HG03520 (cell line): ENCODE measurements at regions not wholly inside any gene's neighbourhood (a gene's known extent, or its start where the extent isn't known, plus 50 kb on each side); places are given as distances from the start of the nearest gene placed in this dataset.

Source experiments
- ATAC-seq: cut with Tn5 transposase; IDR thresholded peaks from one replicate; pipeline ENCODE4 v1.9.1; 2021; ENCODE audit warnings: mild to moderate bottlenecking, moderate library complexity; ENCODE audit not compliant: unreplicated experiment

DNA sequence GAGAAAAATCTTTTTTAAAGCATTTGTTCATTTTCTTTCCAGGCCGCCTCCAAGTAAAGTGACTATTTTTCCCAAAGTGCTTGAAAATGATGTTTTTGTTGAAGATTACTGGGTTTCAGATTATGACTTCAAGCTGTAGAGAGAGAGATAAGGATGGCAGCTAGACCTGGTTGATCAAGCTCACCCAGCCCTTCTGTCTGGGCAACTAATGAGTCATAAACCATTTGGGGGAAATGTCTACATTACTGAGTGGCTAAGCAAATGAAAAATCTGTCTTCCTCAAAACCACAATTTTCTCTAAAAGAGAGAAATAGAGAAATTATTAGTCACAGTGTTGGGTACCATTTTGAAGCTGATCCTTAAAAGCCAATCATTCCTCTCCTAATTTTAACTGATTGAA is 355.4 kb upstream of the CPEB2 start:
- no peak for ATAC-seq

DNA sequence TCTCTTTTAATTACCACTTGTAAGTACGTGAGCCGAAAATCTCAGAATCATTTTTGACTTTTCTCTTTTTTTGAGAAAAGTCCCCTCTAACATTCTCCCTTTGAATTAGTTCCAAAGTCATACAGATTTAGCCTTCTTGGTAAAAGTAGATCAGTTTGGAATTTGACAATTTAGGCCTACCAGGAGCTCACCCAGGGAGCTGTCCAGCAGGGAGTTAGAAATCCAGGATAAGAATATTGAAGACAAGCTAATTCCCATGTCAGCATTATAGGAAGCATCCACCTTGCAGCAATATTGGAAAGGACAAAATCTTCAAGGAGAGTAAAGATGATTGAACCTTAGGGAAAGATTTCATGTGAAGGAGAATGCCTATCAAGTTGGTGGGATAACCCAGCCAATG is 352.2 kb upstream of the CPEB2 start:
- no peak for ATAC-seq

DNA sequence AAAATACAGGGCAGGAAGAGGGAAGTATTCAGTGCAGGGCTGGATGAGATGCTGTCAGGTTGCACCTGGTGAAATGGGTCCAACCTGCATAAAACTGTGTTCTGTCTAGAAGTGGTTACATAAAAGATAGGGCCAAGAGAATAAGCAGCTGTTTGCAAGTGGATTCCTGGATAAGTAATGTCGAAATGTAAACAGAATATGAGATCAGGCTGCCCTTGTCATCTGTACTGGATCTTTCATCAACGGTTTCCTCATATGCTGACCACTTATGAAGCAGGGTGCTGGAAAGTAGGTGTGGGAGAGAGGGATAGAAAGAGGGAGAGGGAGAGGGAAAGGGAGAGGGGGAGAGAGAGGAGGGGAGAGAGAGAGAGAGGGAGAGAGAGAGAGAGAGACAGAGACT is 349.8 kb upstream of the CPEB2 start:
- ATAC-seq = no peak

DNA sequence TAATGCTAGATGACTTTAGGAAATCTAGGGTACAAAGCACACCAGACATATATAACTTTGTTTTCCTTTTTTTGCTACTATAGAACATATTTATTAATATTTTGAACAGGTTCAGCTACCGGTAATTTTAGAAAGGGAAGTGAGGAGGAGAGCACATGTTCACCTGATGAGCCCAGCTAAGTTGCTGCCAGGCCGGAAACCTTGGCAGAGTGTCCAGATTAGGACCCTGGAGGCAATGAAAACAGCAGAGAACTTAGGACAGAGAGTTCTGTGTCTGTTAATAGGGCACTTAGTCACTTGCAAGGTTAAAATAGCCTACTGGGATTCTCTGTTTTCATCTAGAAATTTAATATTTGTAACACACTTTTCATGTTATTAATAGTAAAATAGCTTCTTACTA is 348.9 kb upstream of the CPEB2 start:
- no peak for ATAC-seq

DNA sequence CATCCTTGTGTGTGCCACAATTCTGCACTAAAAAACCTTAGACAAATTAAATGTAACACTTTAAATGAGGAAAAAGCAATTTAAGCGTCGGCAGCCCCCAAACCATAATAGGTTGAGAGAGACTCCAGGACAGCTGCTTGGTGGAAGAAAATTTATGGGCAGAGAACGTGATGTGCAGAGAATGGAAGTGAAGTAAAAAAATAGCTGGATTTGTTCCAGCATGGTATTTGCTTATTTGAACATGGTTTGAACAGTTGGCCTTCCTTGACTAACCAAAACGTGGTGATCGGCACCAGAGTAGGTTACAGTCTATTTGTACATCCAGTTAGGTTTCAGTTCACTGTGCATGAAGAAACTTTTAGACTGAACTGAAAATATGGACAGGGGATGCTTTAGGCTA is 343.0 kb upstream of the CPEB2 start:
- no peak for ATAC-seq

DNA sequence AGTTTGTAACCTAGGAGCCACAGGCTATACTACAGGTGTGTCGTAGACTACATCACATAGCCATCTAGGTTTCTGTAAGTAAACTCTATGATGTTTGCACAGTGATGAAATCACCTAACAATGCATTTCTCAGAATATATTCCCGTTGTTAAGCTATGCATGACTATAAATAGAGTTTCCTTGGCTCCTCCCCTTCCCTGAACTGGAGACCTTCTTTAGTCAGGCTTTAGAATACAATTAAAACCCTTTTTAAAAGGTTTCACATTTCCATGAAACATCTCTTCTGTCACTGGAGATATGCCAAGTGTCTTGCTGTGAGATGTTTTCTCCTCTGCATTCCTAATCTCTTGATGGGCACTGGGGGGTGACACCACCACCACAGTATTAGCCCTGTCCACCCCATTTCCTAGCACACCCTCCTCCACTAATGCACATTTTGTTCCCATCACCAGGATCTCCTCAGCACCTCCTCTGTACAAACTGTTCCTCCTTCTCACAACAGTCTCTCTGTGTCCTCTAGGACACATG is 334.6 kb upstream of the CPEB2 start:
- no peak for ATAC-seq

DNA sequence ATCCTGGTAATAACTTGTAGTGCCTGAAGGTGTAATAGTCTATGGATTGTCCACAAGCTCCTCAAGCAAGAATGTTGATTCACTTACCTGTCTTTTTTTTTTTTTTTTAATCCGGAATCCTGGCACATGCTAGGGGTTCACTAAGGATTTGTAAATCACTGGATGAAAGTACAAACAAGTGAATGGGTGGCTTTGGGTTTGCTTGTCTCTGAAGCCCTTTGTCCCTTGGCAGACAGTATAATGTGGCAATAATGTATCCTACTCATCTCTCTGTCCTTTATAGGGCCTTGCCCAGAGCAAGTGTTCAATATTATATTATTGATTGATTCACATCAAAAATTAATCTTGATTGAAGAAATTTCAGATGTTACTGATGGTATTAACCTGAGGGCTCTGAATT is 334.0 kb upstream of the CPEB2 start:
- no peak for ATAC-seq

DNA sequence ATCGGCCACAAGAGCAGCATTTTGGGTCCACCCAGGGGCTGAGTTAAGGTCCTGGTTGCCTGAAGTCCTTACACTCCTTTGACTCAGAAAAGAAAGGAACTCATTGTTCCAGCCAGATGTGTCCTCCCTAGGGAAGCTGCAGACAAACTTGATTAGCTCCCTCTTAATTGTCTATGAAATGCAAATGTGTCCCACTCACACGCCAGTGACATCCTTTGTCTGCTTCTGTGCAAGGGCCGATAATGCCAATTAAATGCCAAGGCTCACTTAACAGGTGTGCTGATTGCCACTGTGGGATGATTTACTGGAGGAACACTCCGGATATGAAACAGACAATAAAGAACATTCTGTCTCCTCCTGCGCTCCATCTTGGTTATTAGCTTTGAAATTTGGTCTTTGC is 332.9 kb upstream of the CPEB2 start:
- no peak for ATAC-seq

DNA sequence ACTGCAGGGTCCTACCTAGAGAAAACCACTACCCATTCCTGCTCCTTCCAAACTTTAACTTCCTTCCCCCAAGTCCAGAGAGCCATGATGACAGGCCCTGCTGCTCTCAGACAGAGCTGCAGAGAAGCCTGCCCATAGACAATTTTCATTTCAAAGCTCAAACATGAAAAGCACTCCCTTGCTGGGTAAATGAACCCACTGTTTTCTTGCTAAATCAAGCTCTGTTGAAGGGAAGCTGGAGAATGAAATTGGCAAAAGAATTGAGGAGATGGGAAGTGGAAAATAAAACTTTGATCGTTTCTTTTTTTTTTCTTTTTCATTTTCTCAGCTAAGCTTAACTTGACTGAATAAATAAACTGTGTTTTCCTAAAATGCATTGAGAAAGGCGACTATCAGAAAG is 331.1 kb upstream of the CPEB2 start:
- ATAC-seq = no peak

DNA sequence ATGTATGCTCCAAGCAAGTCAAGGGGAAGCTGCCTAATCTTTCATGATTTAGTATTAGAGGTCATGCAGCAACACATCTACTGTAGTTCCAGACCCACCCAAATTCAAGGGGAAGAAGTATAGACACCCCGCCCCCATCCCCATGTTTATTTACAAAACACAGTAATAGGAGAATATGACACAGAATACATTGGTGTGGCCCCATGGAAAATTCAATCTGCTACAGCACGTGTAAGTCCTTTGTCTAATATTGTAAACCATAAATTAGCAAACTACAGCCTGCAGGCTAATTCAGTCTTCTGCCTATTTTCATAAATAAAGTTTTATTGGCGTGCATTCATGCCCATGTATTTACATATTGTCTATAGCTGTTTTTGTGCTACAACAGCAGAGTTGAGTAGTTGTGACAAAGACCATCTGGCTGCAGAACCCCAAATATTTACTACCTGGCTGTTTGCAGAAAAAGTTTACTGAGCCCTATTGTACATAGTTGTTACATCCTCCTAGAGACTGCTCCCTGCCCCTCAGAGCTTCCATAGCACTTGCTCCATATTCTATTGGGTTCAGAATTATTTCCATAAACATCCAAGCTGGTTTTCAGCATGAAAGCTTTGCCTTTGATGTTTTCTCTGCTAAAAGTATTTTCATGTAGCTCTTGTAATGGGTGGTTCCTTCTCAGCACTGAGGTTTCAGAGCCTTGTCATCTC is 326.8 kb upstream of the CPEB2 start:
- ATAC-seq = no peak

DNA sequence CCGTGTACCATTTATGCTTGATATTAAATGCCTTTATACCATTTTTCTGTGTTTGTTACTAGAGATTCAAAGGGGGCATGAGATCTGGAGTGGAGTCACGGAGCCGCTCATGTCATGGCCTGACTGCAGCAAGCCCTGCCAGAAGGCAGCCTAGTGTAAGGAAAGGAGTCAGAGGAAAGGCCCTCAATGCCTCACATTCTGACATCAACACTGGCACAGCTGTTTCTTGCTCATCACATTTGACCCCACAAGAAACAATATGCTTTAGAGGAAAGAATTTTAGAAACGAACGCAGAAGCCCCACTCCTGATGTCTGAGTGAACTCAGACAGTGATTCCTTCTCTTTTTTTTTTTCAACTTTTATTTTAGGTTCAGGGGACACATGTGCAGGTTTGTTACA is 322.4 kb upstream of the CPEB2 start:
- ATAC-seq = no peak

DNA sequence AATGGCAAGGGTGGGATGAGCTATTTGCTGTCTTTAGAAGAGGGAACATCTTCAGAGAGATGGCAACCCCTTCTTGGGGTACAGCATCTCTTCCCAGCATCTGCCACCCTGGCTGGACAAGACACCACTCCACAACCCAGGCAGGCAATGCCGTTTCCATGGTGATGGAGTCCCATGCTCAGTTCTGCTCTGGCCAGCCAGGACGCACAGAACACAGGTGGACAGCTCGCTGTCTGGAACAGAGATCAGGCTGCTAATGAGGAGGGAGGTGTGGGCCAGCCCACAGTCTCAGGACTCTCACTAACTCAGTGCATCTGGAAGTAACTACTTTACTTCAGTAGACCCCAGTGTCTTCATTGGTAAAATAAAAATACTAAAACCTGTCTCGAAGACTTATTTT is 321.0 kb upstream of the CPEB2 start:
- ATAC-seq = no peak

DNA sequence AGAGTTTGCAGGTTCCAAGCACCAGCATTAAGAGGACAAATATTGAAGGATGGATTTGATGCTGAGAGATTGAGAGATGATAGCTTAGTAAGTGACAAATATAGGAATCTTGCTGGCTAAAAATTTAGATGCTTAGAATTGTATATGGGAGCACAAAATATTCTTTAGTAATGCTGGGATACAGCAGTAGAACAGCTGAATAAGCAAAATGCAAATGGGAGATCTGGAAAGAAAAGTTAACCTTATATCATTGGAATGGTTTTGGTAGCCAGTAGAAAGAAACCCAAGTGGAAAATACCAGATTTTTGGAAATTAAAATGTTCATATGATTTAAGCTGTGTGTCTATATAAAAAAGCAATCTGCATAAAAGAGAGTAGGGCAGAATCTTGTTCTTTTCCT is 308.6 kb upstream of the CPEB2 start:
- ATAC-seq = no peak

DNA sequence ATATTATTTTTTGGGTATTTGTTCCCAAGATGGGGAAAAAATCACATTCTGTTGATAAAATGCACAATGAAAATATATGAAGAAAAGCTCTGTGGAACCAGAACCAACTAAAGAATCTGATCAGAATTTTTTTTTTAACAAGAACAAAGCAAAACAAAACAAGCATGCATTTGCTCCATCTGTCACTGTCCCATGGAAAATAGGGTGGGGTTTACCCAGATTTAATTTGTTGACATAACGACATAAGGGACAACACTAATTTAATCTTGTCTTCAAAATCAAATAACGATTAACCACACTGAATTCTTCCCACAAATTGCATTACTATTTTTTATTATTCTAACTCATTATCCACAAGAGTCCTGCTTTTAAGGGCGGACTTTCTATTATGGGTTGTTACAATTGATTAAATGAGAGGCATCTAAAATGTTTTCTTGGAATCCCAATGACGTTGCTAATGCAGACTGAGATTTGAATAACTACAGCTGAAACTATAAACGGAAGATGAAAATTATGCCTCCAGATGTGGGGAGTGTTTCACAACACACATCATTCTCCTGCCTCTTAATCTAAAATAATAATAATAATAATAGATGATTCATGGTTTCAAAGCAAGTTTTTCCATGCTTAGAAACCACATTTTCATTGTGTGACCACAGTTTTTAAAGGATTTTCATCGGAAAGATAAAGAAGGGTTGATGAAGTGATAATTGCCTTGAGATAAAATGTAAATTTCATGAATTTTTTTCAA is 307.0 kb upstream of the CPEB2 start:
- no peak for ATAC-seq

DNA sequence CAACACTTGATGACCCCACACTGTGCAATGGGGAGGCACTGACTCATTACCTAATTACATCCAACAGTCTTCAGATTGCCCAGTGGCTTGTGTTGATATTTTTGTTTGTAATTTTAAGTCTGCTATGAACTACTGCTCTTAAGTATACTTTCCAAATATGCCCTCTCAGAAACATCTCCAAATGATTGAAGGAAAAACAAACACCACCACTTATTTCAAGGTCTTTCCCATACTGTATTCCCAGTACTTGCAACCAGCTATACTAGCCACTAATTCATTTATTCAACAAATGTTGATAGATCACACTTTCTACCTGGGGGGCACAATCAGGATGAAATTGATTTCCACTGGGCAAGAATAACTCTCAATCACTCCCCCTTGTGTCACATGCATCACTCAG is 302.2 kb upstream of the CPEB2 start:
- no peak for ATAC-seq

DNA sequence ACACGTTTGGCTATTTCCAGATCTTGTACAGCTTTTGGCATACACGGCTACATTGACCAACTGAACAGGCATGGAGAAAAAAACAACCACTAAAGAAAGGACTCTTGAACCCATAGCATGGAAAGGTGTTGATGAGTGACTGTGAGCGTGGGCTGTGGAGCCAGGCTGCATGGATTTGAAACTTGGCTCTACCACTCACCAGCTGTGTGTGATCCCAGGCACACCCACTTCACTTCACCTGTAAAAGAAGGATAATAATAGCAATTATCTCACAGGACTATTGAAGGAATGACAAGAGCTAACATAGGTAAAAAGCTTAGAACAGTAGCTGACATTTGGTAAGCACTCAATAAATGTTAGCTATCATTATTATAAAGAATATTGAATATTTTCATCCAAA is 301.7 kb upstream of the CPEB2 start:
- ATAC-seq = no peak

DNA sequence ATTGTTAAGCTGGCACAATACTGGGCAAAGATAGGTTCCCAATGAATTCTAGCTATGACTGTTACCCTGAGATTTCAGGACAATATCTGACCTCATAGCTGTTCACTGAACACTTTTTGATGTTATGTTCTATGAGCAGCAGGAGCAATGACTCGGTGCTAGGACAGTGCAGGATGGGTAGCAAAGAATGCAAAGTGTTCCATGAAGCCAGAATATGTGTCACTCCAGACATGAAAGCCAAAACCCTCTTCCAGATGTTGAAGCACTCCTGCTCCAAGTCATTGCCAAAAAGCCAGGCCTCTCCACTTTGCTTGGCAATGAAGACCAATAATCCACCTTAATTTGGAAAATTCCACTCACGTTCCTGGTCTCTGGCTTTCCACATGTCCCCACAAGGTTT is 300.9 kb upstream of the CPEB2 start:
- ATAC-seq = no peak

DNA sequence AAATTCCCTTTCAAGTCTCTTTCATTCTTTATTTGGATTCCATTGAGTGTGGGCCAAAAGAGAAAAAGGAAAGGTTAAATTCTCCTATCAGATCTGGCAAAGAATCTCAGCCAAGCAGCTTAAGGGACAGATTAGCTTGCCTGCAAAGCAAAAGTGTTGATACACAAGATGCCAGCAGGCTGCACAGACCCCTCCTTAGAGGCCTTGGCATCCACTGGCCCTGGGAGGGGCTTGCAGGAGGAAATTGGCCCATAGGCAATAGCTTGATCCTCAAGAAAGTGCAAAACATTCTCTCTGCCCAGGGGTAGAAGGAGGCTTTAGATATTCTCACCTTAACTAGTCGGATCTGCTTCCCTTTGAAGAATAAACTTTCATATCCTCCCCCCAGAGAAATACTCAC is 300.4 kb upstream of the CPEB2 start:
- no peak for ATAC-seq

DNA sequence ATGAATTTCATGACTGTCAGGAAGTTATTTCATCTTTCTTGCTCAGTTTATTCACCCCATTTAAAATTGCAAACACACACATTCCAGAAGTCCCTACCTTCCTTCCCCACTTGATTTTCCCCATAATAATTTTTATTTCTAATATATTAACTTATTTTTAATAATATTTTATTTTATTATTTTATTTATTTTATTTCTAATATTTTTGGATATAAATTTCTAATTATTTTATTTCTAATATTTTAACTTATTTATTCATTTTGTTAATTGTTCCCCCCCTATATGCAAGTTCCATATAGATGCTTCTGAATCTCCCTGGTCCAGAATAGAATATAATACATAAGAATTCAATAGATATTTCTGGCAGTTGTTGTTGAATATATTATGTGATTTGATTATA is 293.7 kb upstream of the CPEB2 start:
- ATAC-seq = no peak

DNA sequence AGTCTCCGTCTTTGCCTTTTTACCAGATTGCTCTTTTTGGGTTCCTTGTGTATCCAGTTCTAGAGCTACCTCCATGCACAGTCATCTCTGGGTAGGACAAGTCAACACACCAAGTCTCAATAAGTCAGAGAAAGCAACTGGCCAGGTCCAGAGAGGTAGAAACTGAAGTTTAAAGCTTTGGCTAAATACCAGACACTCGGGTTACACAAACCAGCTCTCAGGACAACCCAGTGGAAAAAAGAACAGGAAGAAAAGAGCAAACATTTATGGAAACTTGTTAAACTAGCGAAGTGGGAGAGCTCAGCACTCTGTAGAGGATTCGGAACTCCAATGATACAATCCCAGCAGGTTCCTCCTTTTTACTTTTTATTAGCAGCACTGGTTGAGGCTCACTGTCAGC is 291.0 kb upstream of the CPEB2 start:
- no peak for ATAC-seq

DNA sequence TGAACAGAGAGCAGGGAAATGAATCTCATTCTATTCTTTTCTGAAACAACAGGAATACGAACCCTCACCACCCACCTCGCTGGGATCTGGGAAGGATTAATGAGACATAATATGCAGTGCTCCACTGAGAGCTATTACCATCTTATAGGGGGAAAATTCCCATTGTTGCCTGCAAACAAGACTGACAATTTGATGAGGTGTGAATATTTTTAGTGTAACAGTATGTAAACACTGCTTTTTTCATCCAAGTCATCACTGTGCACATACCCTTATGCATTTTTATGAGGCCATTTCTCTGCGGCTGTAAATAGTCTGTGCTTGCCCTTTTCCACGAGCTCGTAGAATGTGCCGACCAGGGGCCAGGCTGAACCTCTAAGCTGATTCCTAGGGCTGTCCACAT is 285.6 kb upstream of the CPEB2 start:
- no peak for ATAC-seq

DNA sequence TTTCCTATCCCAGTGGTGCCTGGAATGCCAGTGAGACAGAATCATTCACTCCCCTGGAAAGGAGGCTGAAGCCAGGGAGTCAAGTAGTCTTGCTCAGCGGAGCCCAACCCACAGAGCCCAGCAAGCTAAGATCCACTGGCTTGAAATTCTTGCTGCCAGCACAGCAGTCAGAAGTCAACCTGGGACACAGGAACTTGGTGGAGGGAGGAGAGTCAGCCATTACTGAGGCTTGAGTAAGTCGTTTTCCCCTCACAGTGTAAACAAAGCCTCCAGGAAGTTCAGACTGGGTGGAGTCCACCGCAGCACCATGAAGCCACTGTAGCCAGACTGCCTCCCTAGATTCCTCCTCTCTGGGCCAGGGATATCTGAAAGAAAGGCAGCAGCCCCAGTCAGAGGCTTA is 283.2 kb upstream of the CPEB2 start:
- ATAC-seq = no peak

DNA sequence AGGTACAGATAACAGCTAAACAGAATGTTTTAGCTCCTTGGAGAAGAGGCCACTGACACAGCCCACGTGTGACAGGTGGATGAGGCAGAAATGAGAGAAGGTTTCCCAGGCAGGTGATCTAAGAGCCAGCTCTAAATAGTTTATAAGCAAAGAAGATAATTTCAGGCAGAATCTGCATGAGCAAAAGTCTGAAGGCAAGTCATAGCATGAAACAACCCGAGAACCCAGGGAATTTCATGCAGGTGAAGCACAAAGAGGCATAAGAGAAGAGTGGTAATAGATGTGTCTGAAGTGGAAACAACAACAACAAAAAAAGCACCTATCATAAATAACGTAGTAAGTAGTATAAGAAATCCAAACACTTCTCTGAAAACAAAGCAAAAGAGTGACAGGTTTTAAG is 275.8 kb upstream of the CPEB2 start:
- no peak for ATAC-seq
